HEK293 (cell line): ENCODE measurements at regions not wholly inside any gene's neighbourhood (a gene's known extent, or its start where the extent isn't known, plus 50 kb on each side); places are given as distances from the start of the nearest gene placed in this dataset.

Experiments used
- CTCF ChIA-PET: fragments of 350-600 bp; formaldehyde crosslinking; extraction: SDS; loops from one replicate; lab custom pipeline; 2021; ENCODE audit warnings: antibody characterized with exemption; lab: Yijun Ruan, JAX
- POLR2A ChIA-PET: fragments of 300-600 bp; formaldehyde crosslinking; extraction: SDS; loops from one replicate; lab custom pipeline; 2020; ENCODE audit warnings: antibody characterized with exemption, inconsistent platforms; lab: Yijun Ruan, JAX
- H3K27ac ChIP-seq: fragments of 200-500 bp; sonication (Bioruptor generic); 2 replicates; pipeline ENCODE4 v1.5.1; 2014; ENCODE audit warnings: low read depth, low read length, control low read depth, inconsistent platforms; ENCODE audit errors: extremely low read depth
- H3K36me3 ChIP-seq, 2 experiments: fragments of 200-500 bp in 1 of 2; sonication (Bioruptor generic) in 1 of 2; 1 replicate in 1 of 2; 2 replicates in 1 of 2; pipeline ENCODE4 v1.5.1; 2014 to 2017; ENCODE audit warnings: inconsistent platforms in 2 of 2, low read length in 2 of 2; ENCODE audit not compliant: control insufficient read depth in 2 of 2, insufficient read depth in 1 of 2
- H3K4me1 ChIP-seq: fragments of 200-500 bp; sonication (Bioruptor generic); 2 replicates; pipeline ENCODE4 v1.5.1; 2014; ENCODE audit warnings: mild to moderate bottlenecking, low read length, inconsistent platforms; ENCODE audit not compliant: control insufficient read depth, insufficient read depth
- H3K4me3 ChIP-seq: 2 replicates; pipeline ENCODE4 v1.5.1; 2011; ENCODE audit warnings: low read depth, mild to moderate bottlenecking, control low read depth, low read length, moderate library complexity
- H3K9me3 ChIP-seq: fragments of 200-500 bp; sonication (Bioruptor generic); 2 replicates; pipeline ENCODE4 v1.5.1; 2014; ENCODE audit warnings: low read depth, low read length, inconsistent platforms; ENCODE audit not compliant: control insufficient read depth, insufficient read depth
- BCL11B ChIP-seq: fragments of 450-650 bp; formaldehyde crosslinking; IDR thresholded peaks from 2 replicates; pipeline ENCODE4 v1.5.1; 2016; ENCODE audit warnings: low read depth, missing biosample characterization, missing genetic modification characterization
- INSM2 ChIP-seq: fragments of 450-650 bp; formaldehyde crosslinking; IDR thresholded peaks from 2 replicates; pipeline ENCODE4 v1.5.1; 2016; ENCODE audit warnings: missing biosample characterization, missing genetic modification characterization
- KLF17 ChIP-seq: fragments of 450-650 bp; formaldehyde crosslinking; IDR thresholded peaks from 2 replicates; pipeline ENCODE4 v1.5.1; 2016; ENCODE audit warnings: missing biosample characterization, missing genetic modification characterization
- REPIN1 ChIP-seq: fragments of 450-650 bp; formaldehyde crosslinking; IDR thresholded peaks from 2 replicates; pipeline ENCODE4 v1.5.1; 2017; ENCODE audit warnings: missing biosample characterization, missing genetic modification characterization, low read depth
- YY1 ChIP-seq: fragments of 450-650 bp; formaldehyde crosslinking; IDR thresholded peaks from 2 replicates; pipeline ENCODE4 v1.5.1; 2018; ENCODE audit warnings: missing biosample characterization, missing genetic modification characterization
- YY2 ChIP-seq: fragments of 450-650 bp; formaldehyde crosslinking; IDR thresholded peaks from 2 replicates; pipeline ENCODE4 v1.5.1; 2016; ENCODE audit warnings: missing biosample characterization, missing genetic modification characterization
- ZBTB7A ChIP-seq: fragments of 450-650 bp; formaldehyde crosslinking; IDR thresholded peaks from 2 replicates; pipeline ENCODE4 v1.5.1; 2016; ENCODE audit warnings: low read depth, missing biosample characterization, missing genetic modification characterization
- ZFP37 ChIP-seq: fragments of 450-650 bp; formaldehyde crosslinking; IDR thresholded peaks from 2 replicates; pipeline ENCODE4 v1.5.1; 2016; ENCODE audit warnings: missing biosample characterization, missing genetic modification characterization
- ZNF112 ChIP-seq: fragments of 450-650 bp; formaldehyde crosslinking; IDR thresholded peaks from 2 replicates; pipeline ENCODE4 v1.5.0; 2017; ENCODE audit warnings: missing biosample characterization, missing genetic modification characterization
- ZNF140 ChIP-seq: fragments of 450-650 bp; formaldehyde crosslinking; IDR thresholded peaks from 2 replicates; pipeline ENCODE4 v1.5.1; 2016; ENCODE audit warnings: missing biosample characterization, missing genetic modification characterization
- ZNF19 ChIP-seq: fragments of 450-650 bp; formaldehyde crosslinking; IDR thresholded peaks from 2 replicates; pipeline ENCODE4; 2016; ENCODE audit warnings: missing biosample characterization, missing genetic modification characterization, low read depth
- ZNF292 ChIP-seq: fragments of 450-650 bp; formaldehyde crosslinking; IDR thresholded peaks from 2 replicates; pipeline ENCODE4 v1.5.1; 2016; ENCODE audit warnings: low read depth, missing biosample characterization, missing genetic modification characterization, borderline replicate concordance
- ZNF398 ChIP-seq: fragments of 450-650 bp; formaldehyde crosslinking; IDR thresholded peaks from 2 replicates; pipeline ENCODE4 v1.5.1; 2017; ENCODE audit warnings: missing biosample characterization, missing genetic modification characterization
- ZNF473 ChIP-seq: fragments of 450-650 bp; formaldehyde crosslinking; IDR thresholded peaks from 2 replicates; pipeline ENCODE4 v1.5.1; 2017; ENCODE audit warnings: missing biosample characterization, missing genetic modification characterization
- ZNF48 ChIP-seq: fragments of 450-650 bp; formaldehyde crosslinking; IDR thresholded peaks from 2 replicates; pipeline ENCODE4 v1.5.1; 2016; ENCODE audit warnings: missing biosample characterization, missing genetic modification characterization
- ZNF521 ChIP-seq: fragments of 450-650 bp; formaldehyde crosslinking; IDR thresholded peaks from 2 replicates; pipeline ENCODE4 v1.5.1; 2017; ENCODE audit warnings: missing biosample characterization, mild to moderate bottlenecking, missing genetic modification characterization
- ZNF596 ChIP-seq: fragments of 450-650 bp; IDR thresholded peaks from 2 replicates; pipeline ENCODE4 v1.5.0; 2018; ENCODE audit warnings: missing biosample characterization, mild to moderate bottlenecking, missing genetic modification characterization, moderate library complexity
- ZNF670 ChIP-seq: fragments of 450-650 bp; formaldehyde crosslinking; IDR thresholded peaks from 2 replicates; pipeline ENCODE4 v1.5.1; 2016; ENCODE audit warnings: missing biosample characterization, missing genetic modification characterization, low read depth
- ZNF792 ChIP-seq: fragments of 450-650 bp; formaldehyde crosslinking; IDR thresholded peaks from 2 replicates; pipeline ENCODE4 v1.5.1; 2016; ENCODE audit warnings: missing biosample characterization, missing genetic modification characterization
- ZNF830 ChIP-seq: fragments of 450-650 bp; IDR thresholded peaks from 2 replicates; pipeline ENCODE4 v1.5.0; 2018; ENCODE audit warnings: missing biosample characterization, missing genetic modification characterization, low read depth, mild to moderate bottlenecking, moderate library complexity
- ZSCAN16 ChIP-seq: fragments of 450-650 bp; formaldehyde crosslinking; IDR thresholded peaks from 2 replicates; pipeline ENCODE4 v1.5.1; 2016; ENCODE audit warnings: missing biosample characterization, missing genetic modification characterization
- ZSCAN18 ChIP-seq: fragments of 450-650 bp; formaldehyde crosslinking; IDR thresholded peaks from 2 replicates; pipeline ENCODE4 v1.5.1; 2016; ENCODE audit warnings: missing biosample characterization, missing genetic modification characterization
- TF ChIP-seq, protein P1 (sequence below): fragments of 450-650 bp; formaldehyde crosslinking; IDR thresholded peaks from 2 replicates; pipeline ENCODE4 v1.5.1; 2016; ENCODE audit warnings: missing biosample characterization, missing genetic modification characterization
- TF ChIP-seq, protein P2 (sequence below): fragments of 450-650 bp; formaldehyde crosslinking; IDR thresholded peaks from 2 replicates; pipeline ENCODE4 v1.5.1; 2016; ENCODE audit warnings: missing biosample characterization, missing genetic modification characterization

GRCh38 chrX:37921758-37922157 lies 74.4 kb upstream of the DYNLT3 start:
- no peak overlapping the region for H3K4me3 ChIP-seq
- ChIA-PET CTCF (no interaction called here), POLR2A (no interaction called here)
- H3K36me3 ChIP-seq: peaks cover 0 to 8% of the 10 kb centered on the region in 2 experiments; a peak in 1 of 3 replicates
- no peak overlapping the region for H3K27ac ChIP-seq
- no peaks in the 10 kb centered on the region for H3K9me3 ChIP-seq
- no peaks in the 10 kb centered on the region for H3K4me1 ChIP-seq
- TF ChIP-seq ZNF830 (tag by site-specific recombination): no peak
- no peak for TF ChIP-seq KLF17 (tag by site-specific recombination)
- TF ChIP-seq ZNF112 (tag by site-specific recombination): no peak
- TF ChIP-seq ZNF473 (tag by site-specific recombination): no peak
- TF ChIP-seq ZNF670 (tag by site-specific recombination): no peak
- TF ChIP-seq ZNF792 (tag by site-specific recombination): no peak
- TF ChIP-seq ZSCAN18: no peak
- TF ChIP-seq ZNF596 (tag by site-specific recombination): no peak
- TF ChIP-seq ZNF48 (tag by site-specific recombination): no peak
- TF ChIP-seq ZNF398 (tag by site-specific recombination): no peak
- no peak for TF ChIP-seq REPIN1 (tag by site-specific recombination)
- TF ChIP-seq, protein P1, sequence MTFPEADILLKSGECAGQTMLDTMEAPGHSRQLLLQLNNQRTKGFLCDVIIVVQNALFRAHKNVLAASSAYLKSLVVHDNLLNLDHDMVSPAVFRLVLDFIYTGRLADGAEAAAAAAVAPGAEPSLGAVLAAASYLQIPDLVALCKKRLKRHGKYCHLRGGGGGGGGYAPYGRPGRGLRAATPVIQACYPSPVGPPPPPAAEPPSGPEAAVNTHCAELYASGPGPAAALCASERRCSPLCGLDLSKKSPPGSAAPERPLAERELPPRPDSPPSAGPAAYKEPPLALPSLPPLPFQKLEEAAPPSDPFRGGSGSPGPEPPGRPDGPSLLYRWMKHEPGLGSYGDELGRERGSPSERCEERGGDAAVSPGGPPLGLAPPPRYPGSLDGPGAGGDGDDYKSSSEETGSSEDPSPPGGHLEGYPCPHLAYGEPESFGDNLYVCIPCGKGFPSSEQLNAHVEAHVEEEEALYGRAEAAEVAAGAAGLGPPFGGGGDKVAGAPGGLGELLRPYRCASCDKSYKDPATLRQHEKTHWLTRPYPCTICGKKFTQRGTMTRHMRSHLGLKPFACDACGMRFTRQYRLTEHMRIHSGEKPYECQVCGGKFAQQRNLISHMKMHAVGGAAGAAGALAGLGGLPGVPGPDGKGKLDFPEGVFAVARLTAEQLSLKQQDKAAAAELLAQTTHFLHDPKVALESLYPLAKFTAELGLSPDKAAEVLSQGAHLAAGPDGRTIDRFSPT: peak; percentile 60; the same call in 1 of the 2 replicates
- TF ChIP-seq YY1 (tag by site-specific recombination): no peak
- TF ChIP-seq BCL11B (tag by site-specific recombination): no peak
- no peak for TF ChIP-seq ZSCAN16 (tag by site-specific recombination)
- no peak for TF ChIP-seq ZNF19 (tag by site-specific recombination)
- peak; percentile 68 for TF ChIP-seq INSM2 (tag by site-specific recombination)
- no peak for TF ChIP-seq ZNF292 (tag by site-specific recombination)
- no peak for TF ChIP-seq ZBTB7A
- no peak for TF ChIP-seq ZNF140 (tag by site-specific recombination)
- TF ChIP-seq, protein P2, sequence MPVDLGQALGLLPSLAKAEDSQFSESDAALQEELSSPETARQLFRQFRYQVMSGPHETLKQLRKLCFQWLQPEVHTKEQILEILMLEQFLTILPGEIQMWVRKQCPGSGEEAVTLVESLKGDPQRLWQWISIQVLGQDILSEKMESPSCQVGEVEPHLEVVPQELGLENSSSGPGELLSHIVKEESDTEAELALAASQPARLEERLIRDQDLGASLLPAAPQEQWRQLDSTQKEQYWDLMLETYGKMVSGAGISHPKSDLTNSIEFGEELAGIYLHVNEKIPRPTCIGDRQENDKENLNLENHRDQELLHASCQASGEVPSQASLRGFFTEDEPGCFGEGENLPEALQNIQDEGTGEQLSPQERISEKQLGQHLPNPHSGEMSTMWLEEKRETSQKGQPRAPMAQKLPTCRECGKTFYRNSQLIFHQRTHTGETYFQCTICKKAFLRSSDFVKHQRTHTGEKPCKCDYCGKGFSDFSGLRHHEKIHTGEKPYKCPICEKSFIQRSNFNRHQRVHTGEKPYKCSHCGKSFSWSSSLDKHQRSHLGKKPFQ: no peak
- TF ChIP-seq ZFP37: no peak
- no peak for TF ChIP-seq ZNF521 (tag by site-specific recombination)
- no peak for TF ChIP-seq YY2 (tag by site-specific recombination)
